Cardiac muscle cell (in vitro differentiated cells and primary cell): ENCODE measurements at regions not wholly inside any gene's neighbourhood (a gene's known extent, or its start where the extent isn't known, plus 50 kb on each side); places are given as distances from the start of the nearest gene placed in this dataset.
A peak's percentile ranks its signal among the peaks of the same experiment; 100 is the strongest.

Experiments used
- DNase-seq, 2 donors: peaks; one replicate each; pipeline versions ENCODE4 v3.0.0 to v3.0.0-alpha.2; 2010 to 2017; ENCODE audit warnings: low read depth in 1 of 2, low spot score in 1 of 2
- H3K27ac ChIP-seq: fragments of 200-600 bp; sonication (generic); 2 replicates; pipeline ENCODE4 v1.5.1; 2016
- H3K27me3 ChIP-seq: fragments of 200-600 bp; sonication (generic); 2 replicates; pipeline ENCODE4 v1.6.0; 2016; ENCODE audit warnings: control low read depth
- H3K36me3 ChIP-seq: fragments of 200-600 bp; sonication (generic); 2 replicates; pipeline ENCODE4 v1.5.1; 2016; ENCODE audit warnings: control low read depth
- H3K4me1 ChIP-seq: fragments of 200-600 bp; sonication (generic); 2 replicates; pipeline ENCODE4 v1.8.1; 2017; ENCODE audit warnings: low read depth, mild to moderate bottlenecking, mixed run types
- H3K4me3 ChIP-seq: fragments of 200-600 bp; sonication (generic); 2 replicates; pipeline ENCODE4 v1.5.1; 2016; ENCODE audit warnings: mild to moderate bottlenecking
- H3K9me3 ChIP-seq: fragments of 200-600 bp; sonication (generic); 2 replicates; pipeline ENCODE4 v1.5.1; 2017; ENCODE audit warnings: low read depth, mild to moderate bottlenecking, control low read depth
- CTCF ChIP-seq: IDR thresholded peaks from 2 replicates; pipeline ENCODE4 v1.5.1; 2012; ENCODE audit warnings: low read depth, mild to moderate bottlenecking, low read length

GRCh38 chr6:144778773-144779492 is 493.8 kb downstream of the UTRN start:
- Histone ChIP-seq H3K27ac (no peak overlapping the region), H3K4me3 (no peak overlapping the region), H3K4me1 (no peaks in the 10 kb centered on the region), H3K36me3 (no peaks in the 10 kb centered on the region), H3K9me3 (no peaks in the 10 kb centered on the region), H3K27me3 (no peaks in the 10 kb centered on the region)
- DNase-seq: no peak
- peak; percentile 28 for TF ChIP-seq CTCF

- DNase-seq: no peak
- no peaks in the 10 kb centered on the region for H3K36me3 ChIP-seq
- TF ChIP-seq CTCF: no peak
- H3K4me3 ChIP-seq: no peak overlapping the region
- no peak overlapping the region for H3K27ac ChIP-seq
- H3K9me3 ChIP-seq: no peaks in the 10 kb centered on the region
- H3K27me3 ChIP-seq: no peaks in the 10 kb centered on the region
- H3K4me1 ChIP-seq: no peaks in the 10 kb centered on the region
Measured at GRCh38 chr6:144781836-144782235, 496.7 kb downstream of the UTRN start.

- Histone ChIP-seq H3K9me3 (no peaks in the 10 kb centered on the region), H3K27me3 (no peaks in the 10 kb centered on the region), H3K4me1 (no peaks in the 10 kb centered on the region), H3K27ac (no peak overlapping the region), H3K36me3 (no peaks in the 10 kb centered on the region), H3K4me3 (no peak overlapping the region)
- no peak for DNase-seq
- TF ChIP-seq CTCF: no peak
Measured at GRCh38 chr6:144782634-144783033, 497.5 kb downstream of the UTRN start.

- H3K27ac ChIP-seq: no peak overlapping the region
- no peak for TF ChIP-seq CTCF
Measured at GRCh38 chr6:144785056-144785455, 499.9 kb downstream of the UTRN start.

DNA sequence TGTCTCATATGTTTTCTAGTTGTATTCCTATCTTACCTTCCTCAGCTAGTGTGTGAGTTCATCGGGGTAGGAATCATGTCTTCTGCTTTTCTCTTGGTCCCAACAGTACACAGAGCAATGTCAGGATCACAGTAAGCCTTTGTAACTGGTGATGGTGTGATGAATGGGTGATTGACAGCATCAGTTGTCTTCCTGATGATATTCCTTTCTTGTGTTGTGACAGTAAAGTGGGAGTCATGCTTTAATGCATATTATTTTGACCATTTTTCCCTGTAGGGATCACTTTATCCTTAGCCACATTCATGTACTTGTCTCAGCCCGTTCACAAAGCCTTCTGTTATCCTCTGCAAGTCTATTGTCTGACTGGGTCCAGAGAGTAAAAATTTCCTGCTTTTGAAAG is 501.7 kb downstream of the UTRN start:
- H3K27me3 ChIP-seq: no peaks in the 10 kb centered on the region
- no peaks in the 10 kb centered on the region for H3K36me3 ChIP-seq
- no peak for TF ChIP-seq CTCF
- no peak overlapping the region for H3K4me3 ChIP-seq
- H3K27ac ChIP-seq: no peak overlapping the region
- no peaks in the 10 kb centered on the region for H3K9me3 ChIP-seq
- H3K4me1 ChIP-seq: no peaks in the 10 kb centered on the region
- no peak for DNase-seq

More at GRCh38 chr6:144785056-144785455, 499.9 kb downstream of the UTRN start:
- H3K4me3 ChIP-seq: no peak overlapping the region
- H3K9me3 ChIP-seq: no peaks in the 10 kb centered on the region
- H3K27me3 ChIP-seq: no peaks in the 10 kb centered on the region
- DNase-seq: no peak
- no peaks in the 10 kb centered on the region for H3K36me3 ChIP-seq
- no peaks in the 10 kb centered on the region for H3K4me1 ChIP-seq
